H1 (cell line): ENCODE measurements at regions not wholly inside any gene's neighbourhood (a gene's known extent, or its start where the extent isn't known, plus 50 kb on each side); places are given as distances from the start of the nearest gene placed in this dataset.

ENCODE experiments used
- CTCF ChIA-PET: fragments of 300-600 bp; sonication (Branson Sonifier 250); formaldehyde crosslinking; loops from one replicate; lab custom pipeline; 2021; ENCODE audit not compliant: partially characterized antibody; lab: Charles Lee
- POLR2A ChIA-PET: fragments of 300-600 bp; sonication (Branson Sonifier 250); formaldehyde crosslinking; loops from one replicate; lab custom pipeline; 2021; ENCODE audit warnings: inconsistent platforms; ENCODE audit not compliant: partially characterized antibody; lab: Charles Lee
- DNase-seq, 2 experiments: peaks; one replicate each; pipeline versions ENCODE4 v3.0.0 to v3.0.0-alpha.2; 2010 to 2022; ENCODE audit warnings: low spot score in 2 of 2, low read depth in 1 of 2, mixed read lengths in 1 of 2
- FAIRE-seq: peaks from 2 replicates; lab custom pipeline; 2011; peaks lifted over from hg19 to GRCh38; lab: Jason Lieb, UNC
- H2AFZ ChIP-seq: 2 replicates; pipeline ENCODE4 v1.8.1; 2012; ENCODE audit warnings: low read length, inconsistent platforms
- H2AK5ac ChIP-seq: 2 replicates; pipeline ENCODE4 v1.6.1; 2013; ENCODE audit warnings: low read depth, low read length
- H2BK120ac ChIP-seq: replicated peaks from 2 replicates; pipeline ENCODE3; 2013; ENCODE audit warnings: low read depth, low read length, inconsistent platforms
- H2BK12ac ChIP-seq: 2 replicates; pipeline ENCODE4 v1.6.1; 2013; ENCODE audit warnings: low read depth, low read length
- H2BK15ac ChIP-seq: 2 replicates; pipeline ENCODE4 v1.6.1; 2013; ENCODE audit warnings: low read length
- H2BK20ac ChIP-seq: 2 replicates; pipeline ENCODE4 v1.6.1; 2013; ENCODE audit warnings: low read length
- H2BK5ac ChIP-seq: 2 replicates; pipeline ENCODE4 v1.6.1; 2013; ENCODE audit warnings: low read depth, low read length
- H3K14ac ChIP-seq: 2 replicates; pipeline ENCODE4 v1.6.1; 2013; ENCODE audit warnings: inconsistent platforms; ENCODE audit not compliant: insufficient read length
- H3K18ac ChIP-seq: 2 replicates; pipeline ENCODE4 v1.6.1; 2013; ENCODE audit warnings: low read length; ENCODE audit errors: extremely low read depth
- H3K23ac ChIP-seq: 2 replicates; pipeline ENCODE4 v1.6.1; 2013; ENCODE audit warnings: inconsistent platforms; ENCODE audit not compliant: insufficient read length
- H3K23me2 ChIP-seq: 2 replicates; pipeline ENCODE4 v1.6.1; 2013; ENCODE audit warnings: low read depth, low read length
- H3K27ac ChIP-seq: 2 replicates; pipeline ENCODE4 v1.6.1; 2011; ENCODE audit warnings: low read depth, low read length, inconsistent platforms
- H3K27me3 ChIP-seq, 4 experiments: replicated peaks in 1 of 4; 1 replicate in 1 of 4; 2 replicates in 3 of 4; pipeline versions ENCODE4 v1.6.1 to v1.8.1; 2011 to 2013; ENCODE audit warnings: low read length in 3 of 4, mild to moderate bottlenecking in 3 of 4, inconsistent platforms in 2 of 4, mixed read lengths in 2 of 4, moderate library complexity in 1 of 4; ENCODE audit not compliant: control insufficient read depth in 3 of 4, insufficient read depth in 3 of 4; ENCODE audit errors: extremely low read depth in 1 of 4
- H3K36me3 ChIP-seq, 4 experiments: 2 replicates each; pipeline versions ENCODE4 v1.6.1 to v1.8.1; 2011 to 2013; ENCODE audit warnings: mild to moderate bottlenecking in 4 of 4, low read length in 3 of 4, moderate library complexity in 2 of 4, control low read depth in 1 of 4, inconsistent platforms in 1 of 4; ENCODE audit not compliant: insufficient read depth in 4 of 4, control insufficient read depth in 2 of 4
- H3K4ac ChIP-seq: replicated peaks from 2 replicates; pipeline ENCODE3; 2013; ENCODE audit warnings: low read length, low read depth, mixed read lengths, inconsistent platforms; ENCODE audit not compliant: insufficient read length
- H3K4me1 ChIP-seq, 4 experiments: replicated peaks in 1 of 4; 1 replicate in 1 of 4; 2 replicates in 3 of 4; pipeline versions ENCODE4 v1.6.1 to v1.8.1; 2011 to 2013; ENCODE audit warnings: low read length in 3 of 4, inconsistent platforms in 2 of 4, mixed read lengths in 1 of 4; ENCODE audit not compliant: insufficient read depth in 4 of 4, control insufficient read depth in 3 of 4
- H3K4me2 ChIP-seq, 2 experiments: 2 replicates each; pipeline versions ENCODE4 v1.6.1 to v1.8.1; 2011 to 2013; ENCODE audit warnings: low read depth in 2 of 2, low read length in 2 of 2, control low read depth in 1 of 2, inconsistent platforms in 1 of 2, mild to moderate bottlenecking in 1 of 2; ENCODE audit not compliant: insufficient read depth in 1 of 2
- H3K4me3 ChIP-seq, 4 experiments: fragments of 200-600, 300-600 bp in 1 of 4; sonication (generic), shearing (Covaris generic), sonication (Bioruptor Twin) in 1 of 4; 2 replicates each; pipeline versions ENCODE4 v1.5.1 to v1.8.1; 2011 to 2016; ENCODE audit warnings: low read length in 4 of 4, low read depth in 3 of 4, control low read depth in 2 of 4, inconsistent platforms in 2 of 4, mild to moderate bottlenecking in 2 of 4, mixed read lengths in 1 of 4, moderate library complexity in 1 of 4; ENCODE audit not compliant: insufficient read depth in 2 of 4; ENCODE audit errors: extremely low read depth in 1 of 4
- H3K56ac ChIP-seq: replicated peaks from 2 replicates; pipeline ENCODE3; 2013; ENCODE audit warnings: low read depth, mild to moderate bottlenecking, mixed read lengths, low read length, inconsistent platforms; ENCODE audit not compliant: insufficient read length
- H3K79me1 ChIP-seq: 2 replicates; pipeline ENCODE4 v1.6.1; 2013; ENCODE audit warnings: low read depth, low read length, control low read depth
- H3K79me2 ChIP-seq, 2 experiments: 2 replicates each; pipeline versions ENCODE4 v1.6.1 to v1.8.1; 2012 to 2013; ENCODE audit warnings: low read length in 2 of 2, mild to moderate bottlenecking in 2 of 2, inconsistent platforms in 1 of 2; ENCODE audit not compliant: insufficient read depth in 2 of 2, control insufficient read depth in 1 of 2
- H3K9ac ChIP-seq, 4 experiments: replicated peaks in 1 of 4; 1 replicate in 1 of 4; 2 replicates in 3 of 4; pipeline versions ENCODE4 v1.6.1 to v1.8.1; 2011 to 2013; ENCODE audit warnings: low read depth in 3 of 4, low read length in 3 of 4, control low read depth in 2 of 4, mild to moderate bottlenecking in 2 of 4, moderate library complexity in 2 of 4, inconsistent platforms in 1 of 4; ENCODE audit errors: extremely low read depth in 1 of 4
- H3K9me3 ChIP-seq, 2 experiments: 2 replicates each; pipeline versions ENCODE4 v1.6.1 to v1.8.1; 2012 to 2013; ENCODE audit warnings: mild to moderate bottlenecking in 2 of 2, moderate library complexity in 2 of 2, control low read depth in 1 of 2, inconsistent platforms in 1 of 2, low read depth in 1 of 2, low read length in 1 of 2, mixed read lengths in 1 of 2; ENCODE audit not compliant: insufficient read depth in 2 of 2
- H4K20me1 ChIP-seq, 2 experiments: replicated peaks in 1 of 2; 2 replicates each; pipeline versions ENCODE3 to v1.8.1; 2011 to 2013; ENCODE audit warnings: inconsistent platforms in 2 of 2, low read length in 2 of 2, mild to moderate bottlenecking in 1 of 2; ENCODE audit not compliant: insufficient read depth in 2 of 2, control insufficient read depth in 1 of 2
- H4K5ac ChIP-seq: 2 replicates; pipeline ENCODE4 v1.6.1; 2013; ENCODE audit warnings: low read length, low read depth, mixed read lengths, inconsistent platforms; ENCODE audit not compliant: insufficient read length
- H4K8ac ChIP-seq: 2 replicates; pipeline ENCODE4 v1.8.0; 2013; ENCODE audit warnings: mild to moderate bottlenecking, moderate library complexity, low read length, inconsistent platforms; ENCODE audit not compliant: insufficient read depth; ENCODE audit errors: extremely low read depth
- H4K91ac ChIP-seq: replicated peaks from 2 replicates; pipeline ENCODE3; 2013; ENCODE audit warnings: low read length, mixed read lengths, inconsistent platforms; ENCODE audit not compliant: insufficient read length
- ASH2L ChIP-seq: fragments of 200-600, 300-600 bp; sonication (generic); IDR thresholded peaks from one replicate; pipeline ENCODE4 v1.7.1; 2017; ENCODE audit warnings: low read length
- ATF3 ChIP-seq: IDR thresholded peaks from 2 replicates; pipeline ENCODE4 v1.6.1; 2011; ENCODE audit warnings: low read depth, mild to moderate bottlenecking, low read length; ENCODE audit not compliant: insufficient read depth
- BACH1 ChIP-seq: IDR thresholded peaks from 2 replicates; pipeline ENCODE4 v1.6.1; 2012; ENCODE audit warnings: low read length, improper control_type of control experiment
- BRCA1 ChIP-seq: IDR thresholded peaks from 2 replicates; pipeline ENCODE4 v1.6.1; 2012; ENCODE audit warnings: low read depth, low read length, improper control_type of control experiment
- CBX8 ChIP-seq: fragments of 300-800, 300-1000 bp; sonication (generic); IDR thresholded peaks from 2 replicates; pipeline ENCODE4 v1.7.1; 2016; ENCODE audit warnings: low read depth, low read length, borderline replicate concordance
- NANOG ChIP-seq: IDR thresholded peaks from 2 replicates; pipeline ENCODE4 v1.6.1; 2011; ENCODE audit warnings: low read length, low read depth, mild to moderate bottlenecking, inconsistent platforms; ENCODE audit not compliant: insufficient read depth, poor library complexity, severe bottlenecking
- POLR2A ChIP-seq, 2 experiments: IDR thresholded peaks; 1 replicate in 1 of 2; 2 replicates in 1 of 2; pipeline ENCODE4 v1.6.1; 2011; ENCODE audit warnings: low read depth in 2 of 2, low read length in 2 of 2, mild to moderate bottlenecking in 2 of 2; ENCODE audit errors: control extremely low read depth in 1 of 2
- RBBP5 ChIP-seq: IDR thresholded peaks from 2 replicates; pipeline ENCODE4 v1.7.1; 2012; ENCODE audit warnings: low read depth, mild to moderate bottlenecking, inconsistent platforms, low read length, moderate library complexity, borderline replicate concordance
- SIN3A ChIP-seq, 2 experiments: IDR thresholded peaks in 1 of 2; conservative IDR thresholded peaks in 1 of 2; 2 replicates each; pipeline ENCODE4 v1.6.1; 2011 to 2012; ENCODE audit warnings: low read length in 2 of 2, improper control_type of control experiment in 1 of 2, low read depth in 1 of 2, mild to moderate bottlenecking in 1 of 2
- SP2 ChIP-seq: IDR thresholded peaks from 2 replicates; pipeline ENCODE4 v1.6.1; 2012; ENCODE audit warnings: mild to moderate bottlenecking, low read length, inconsistent platforms
- SUZ12 ChIP-seq: fragments of 200-600 bp; sonication (generic); IDR thresholded peaks from 2 replicates; pipeline ENCODE4 v1.6.1; 2012; ENCODE audit warnings: mild to moderate bottlenecking, inconsistent platforms, low read length, moderate library complexity, mixed read lengths
- TAF7 ChIP-seq: optimal IDR thresholded peaks from 2 replicates; pipeline ENCODE3; 2011; ENCODE audit warnings: low read depth, mild to moderate bottlenecking, inconsistent platforms, low read length, moderate library complexity, borderline replicate concordance
- WGBS, 2 experiments: shearing (Covaris generic) in 1 of 2; methylation state at CpG; one replicate each; pipeline versions ENCODE4 v1.1.6 to v1.1.7; 2013 to 2015; ENCODE audit warnings: low lambda C conversion rate in 2 of 2, mixed read lengths in 2 of 2, inconsistent platforms in 1 of 2, low coverage in 1 of 2, missing lambda C conversion rate in 1 of 2; ENCODE audit not compliant: insufficient replicate concordance in 2 of 2, insufficient coverage in 1 of 2, insufficient read length in 1 of 2; ENCODE audit errors: extremely low coverage in 1 of 2, missing lambda C conversion rate in 1 of 2; 5-methylcytosine and 5-hydroxymethylcytosine counted together

- POLR2A ChIA-PET: no interaction called here
- H3K56ac ChIP-seq: no peak overlapping the region
- no peak overlapping the region for H4K8ac ChIP-seq
- H3K27ac ChIP-seq: no peak overlapping the region
- no peaks in the 10 kb centered on the region for H4K20me1 ChIP-seq
- WGBS, 2 experiments: 94% methylated on average over 1 of the region's 1 CpG; no CpG with 5 or more reads in 1 of the 2 experiments
- no peak overlapping the region for H2AK5ac ChIP-seq
- no peak overlapping the region for H3K4ac ChIP-seq
- no peak overlapping the region for H3K18ac ChIP-seq
- H3K9ac ChIP-seq: no peak overlapping the region
- DNase-seq (no peak), FAIRE-seq (no peak)
- H2AFZ ChIP-seq: no peak overlapping the region
- H3K14ac ChIP-seq: no peak overlapping the region
- no peak overlapping the region for H3K4me3 ChIP-seq
- H3K27me3 ChIP-seq: no peaks in the 10 kb centered on the region
- no peak overlapping the region for H3K4me2 ChIP-seq
- H3K79me1 ChIP-seq: no peaks in the 10 kb centered on the region
- H3K23ac ChIP-seq: no peak overlapping the region
- H2BK12ac ChIP-seq: no peak overlapping the region
- no peak overlapping the region for H2BK5ac ChIP-seq
- no peak overlapping the region for H2BK120ac ChIP-seq
- no peaks in the 10 kb centered on the region for H3K4me1 ChIP-seq
- H3K36me3 ChIP-seq: no peaks in the 10 kb centered on the region
- H2BK20ac ChIP-seq: no peak overlapping the region
- H3K79me2 ChIP-seq: no peaks in the 10 kb centered on the region
- no peak overlapping the region for H4K91ac ChIP-seq
- CTCF ChIA-PET: no interaction called here
- H2BK15ac ChIP-seq: no peak overlapping the region
- H3K9me3 ChIP-seq: no peaks in the 10 kb centered on the region
- H4K5ac ChIP-seq: no peak overlapping the region
- H3K23me2 ChIP-seq: no peaks in the 10 kb centered on the region
- no peak for TF ChIP-seq ATF3
- no peak for TF ChIP-seq SUZ12
- TF ChIP-seq BRCA1: no peak
- no peak for TF ChIP-seq CBX8
- TF ChIP-seq POLR2A (IDR thresholded peaks at IDR 0.05; ENCODE audit: control extremely low read depth in 1 of 2, low read depth in 2 of 2, low read length in 2 of 2): no peak
- no peak for TF ChIP-seq TAF7
- no peak for TF ChIP-seq SP2
- TF ChIP-seq ASH2L: no peak
- no peak for TF ChIP-seq BACH1
- no peak for TF ChIP-seq NANOG
- no peak for TF ChIP-seq RBBP5
- TF ChIP-seq SIN3A (conservative IDR thresholded peaks at IDR 0.05 in 1 of 2, IDR thresholded peaks at IDR 0.05 in 1 of 2; ENCODE audit: low read depth in 1 of 2, low read length in 2 of 2): no peak
These were observed 151.3 kb downstream of the MFSD1 start for GRCh38 chr3:158953131-158953530.
